ENCODE measurements at regions not wholly inside any gene's neighbourhood (a gene's known extent, or its start where the extent isn't known, plus 50 kb on each side); places are given as distances from the start of the nearest gene placed in this dataset.

- no peak overlapping the region for H3K27ac ChIP-seq (ENCODE audit: insufficient read depth, low read length)
- H3K4me1 ChIP-seq (ENCODE audit: control insufficient read depth, extremely low read depth, insufficient read depth, low read length), result no peaks in the 10 kb centered on the region
- no peak overlapping the region for H3K4me2 ChIP-seq (ENCODE audit: extremely low read depth, insufficient read depth, low read length)
- no peaks in the 10 kb centered on the region for H3K27me3 ChIP-seq (ENCODE audit: control insufficient read depth, insufficient read depth, low read length)
- no peak for DNase-seq (ENCODE audit: low read depth in 2 of 2)
- H3K79me2 ChIP-seq (ENCODE audit: control insufficient read depth, insufficient read depth, low read length), result no peaks in the 10 kb centered on the region
- no peak overlapping the region for H3K4me3 ChIP-seq (replicated peaks in 1 of 4; ENCODE audit: control extremely low read depth in 1 of 4, insufficient read depth in 1 of 4, low read depth in 3 of 4, low read length in 4 of 4)
- TF ChIP-seq CTCF (conservative IDR thresholded peaks at IDR 0.05 in 1 of 2, IDR thresholded peaks at IDR 0.05 in 1 of 2; ENCODE audit: low read depth in 1 of 2, low read length in 2 of 2) (no peak), EZH2 (IDR thresholded peaks at IDR 0.05; ENCODE audit: low read length, missing control alignments) (no peak)
- no peak overlapping the region for H3K9ac ChIP-seq (ENCODE audit: insufficient read depth, low read length)
- no peaks in the 10 kb centered on the region for H3K36me3 ChIP-seq (ENCODE audit: control insufficient read depth, insufficient read depth, low read length)
- no peaks in the 10 kb centered on the region for H4K20me1 ChIP-seq (ENCODE audit: control insufficient read depth, extremely low read depth, insufficient read depth, low read length)
- no peak overlapping the region for H2AFZ ChIP-seq (ENCODE audit: low read length)
- H3K9me3 ChIP-seq (ENCODE audit: control insufficient read depth, insufficient read depth, low read depth, low read length), result no peaks in the 10 kb centered on the region
Observed at GRCh38 chr2:223363085-223363484, 239.1 kb downstream of the SCG2 start.

DNA sequence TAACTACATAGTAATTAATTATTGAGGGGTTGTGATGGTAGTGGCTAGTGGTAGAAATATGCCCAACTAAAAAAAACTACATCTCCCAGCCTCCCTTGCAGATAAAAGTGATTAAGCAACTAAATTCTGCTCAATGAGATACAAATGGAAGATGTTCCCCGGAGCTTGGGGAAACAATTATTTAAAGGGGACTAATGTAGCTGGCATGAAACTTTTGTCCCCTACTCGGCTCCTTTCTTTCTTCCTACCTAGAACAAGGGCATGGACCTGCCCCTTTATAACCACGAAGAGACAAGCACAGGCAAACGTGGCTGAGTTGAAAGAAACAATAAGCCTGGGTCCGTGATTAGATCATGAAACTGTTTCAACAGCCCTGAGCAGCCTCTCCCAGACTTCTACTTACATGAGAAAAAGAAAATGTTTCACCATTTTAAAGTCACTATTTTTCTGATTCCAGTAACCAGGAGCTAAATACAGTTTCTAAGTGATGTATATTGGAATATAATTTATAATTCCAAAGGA, 236.9 kb downstream of the SCG2 start:
- H3K27ac ChIP-seq (ENCODE audit: insufficient read depth, low read length), result no peak overlapping the region

GRCh38 chr2:223366566-223366965, 235.6 kb downstream of the SCG2 start:
- Histone ChIP-seq H3K4me1 (ENCODE audit: control insufficient read depth, extremely low read depth, insufficient read depth, low read length) (no peaks in the 10 kb centered on the region), H3K36me3 (ENCODE audit: control insufficient read depth, insufficient read depth, low read length) (no peaks in the 10 kb centered on the region), H4K20me1 (ENCODE audit: control insufficient read depth, extremely low read depth, insufficient read depth, low read length) (no peaks in the 10 kb centered on the region), H3K9ac (ENCODE audit: insufficient read depth, low read length) (no peak overlapping the region), H3K27ac (ENCODE audit: insufficient read depth, low read length) (no peak overlapping the region), H3K79me2 (ENCODE audit: control insufficient read depth, insufficient read depth, low read length) (no peaks in the 10 kb centered on the region), H3K4me3 (replicated peaks in 1 of 4; ENCODE audit: control extremely low read depth in 1 of 4, insufficient read depth in 1 of 4, low read depth in 3 of 4, low read length in 4 of 4) (no peak overlapping the region), H3K9me3 (ENCODE audit: control insufficient read depth, insufficient read depth, low read depth, low read length) (no peaks in the 10 kb centered on the region), H3K27me3 (ENCODE audit: control insufficient read depth, insufficient read depth, low read length) (no peaks in the 10 kb centered on the region), H2AFZ (ENCODE audit: low read length) (no peak overlapping the region), H3K4me2 (ENCODE audit: extremely low read depth, insufficient read depth, low read length) (no peak overlapping the region)
- DNase-seq (ENCODE audit: low read depth in 2 of 2), result no peak
- TF ChIP-seq EZH2 (IDR thresholded peaks at IDR 0.05; ENCODE audit: low read length, missing control alignments) (no peak), CTCF (conservative IDR thresholded peaks at IDR 0.05 in 1 of 2, IDR thresholded peaks at IDR 0.05 in 1 of 2; ENCODE audit: low read depth in 1 of 2, low read length in 2 of 2) (no peak)

More for the DNA sequence above, 236.9 kb downstream of the SCG2 start:
- no peak for TF ChIP-seq EZH2 (IDR thresholded peaks at IDR 0.05; ENCODE audit: low read length, missing control alignments)
- no peak for TF ChIP-seq CTCF (conservative IDR thresholded peaks at IDR 0.05 in 1 of 2, IDR thresholded peaks at IDR 0.05 in 1 of 2; ENCODE audit: low read depth in 1 of 2, low read length in 2 of 2)
- H3K9ac ChIP-seq (ENCODE audit: insufficient read depth, low read length), result no peak overlapping the region
- no peak overlapping the region for H2AFZ ChIP-seq (ENCODE audit: low read length)
- no peaks in the 10 kb centered on the region for H3K27me3 ChIP-seq (ENCODE audit: control insufficient read depth, insufficient read depth, low read length)
- H3K4me2 ChIP-seq (ENCODE audit: extremely low read depth, insufficient read depth, low read length), result no peak overlapping the region
- no peak for DNase-seq (ENCODE audit: low read depth in 2 of 2)
- no peaks in the 10 kb centered on the region for H3K79me2 ChIP-seq (ENCODE audit: control insufficient read depth, insufficient read depth, low read length)
- H3K36me3 ChIP-seq (ENCODE audit: control insufficient read depth, insufficient read depth, low read length), result no peaks in the 10 kb centered on the region
- no peaks in the 10 kb centered on the region for H4K20me1 ChIP-seq (ENCODE audit: control insufficient read depth, extremely low read depth, insufficient read depth, low read length)
- no peaks in the 10 kb centered on the region for H3K4me1 ChIP-seq (ENCODE audit: control insufficient read depth, extremely low read depth, insufficient read depth, low read length)
- H3K9me3 ChIP-seq (ENCODE audit: control insufficient read depth, insufficient read depth, low read depth, low read length), result no peaks in the 10 kb centered on the region
- no peak overlapping the region for H3K4me3 ChIP-seq (replicated peaks in 1 of 4; ENCODE audit: control extremely low read depth in 1 of 4, insufficient read depth in 1 of 4, low read depth in 3 of 4, low read length in 4 of 4)

All from fibroblast of lung (primary cell).